H1 (cell line): ENCODE measurements at regions not wholly inside any gene's neighbourhood (a gene's known extent, or its start where the extent isn't known, plus 50 kb on each side); places are given as distances from the start of the nearest gene placed in this dataset.
"Not testable (repeated sequence)": the region's sequence is repeated elsewhere in the genome, so short reads cannot be mapped to it uniquely, and the experiment has no call there.

Source experiments
- CTCF ChIA-PET: fragments of 300-600 bp; sonication (Branson Sonifier 250); formaldehyde crosslinking; loops from one replicate; lab custom pipeline; 2021; ENCODE audit not compliant: partially characterized antibody; lab: Charles Lee
- POLR2A ChIA-PET: fragments of 300-600 bp; sonication (Branson Sonifier 250); formaldehyde crosslinking; loops from one replicate; lab custom pipeline; 2021; ENCODE audit warnings: inconsistent platforms; ENCODE audit not compliant: partially characterized antibody; lab: Charles Lee
- DNase-seq, 2 experiments: peaks; one replicate each; pipeline versions ENCODE4 v3.0.0 to v3.0.0-alpha.2; 2010 to 2022; ENCODE audit warnings: low spot score in 2 of 2, low read depth in 1 of 2, mixed read lengths in 1 of 2
- FAIRE-seq: peaks from 2 replicates; lab custom pipeline; 2011; peaks lifted over from hg19 to GRCh38; lab: Jason Lieb, UNC
- H2AFZ ChIP-seq: 2 replicates; pipeline ENCODE4 v1.8.1; 2012; ENCODE audit warnings: low read length, inconsistent platforms
- H2AK5ac ChIP-seq: 2 replicates; pipeline ENCODE4 v1.6.1; 2013; ENCODE audit warnings: low read depth, low read length
- H2BK120ac ChIP-seq: replicated peaks from 2 replicates; pipeline ENCODE3; 2013; ENCODE audit warnings: low read depth, low read length, inconsistent platforms
- H2BK12ac ChIP-seq: 2 replicates; pipeline ENCODE4 v1.6.1; 2013; ENCODE audit warnings: low read depth, low read length
- H2BK15ac ChIP-seq: 2 replicates; pipeline ENCODE4 v1.6.1; 2013; ENCODE audit warnings: low read length
- H2BK20ac ChIP-seq: 2 replicates; pipeline ENCODE4 v1.6.1; 2013; ENCODE audit warnings: low read length
- H2BK5ac ChIP-seq: 2 replicates; pipeline ENCODE4 v1.6.1; 2013; ENCODE audit warnings: low read depth, low read length
- H3K14ac ChIP-seq: 2 replicates; pipeline ENCODE4 v1.6.1; 2013; ENCODE audit warnings: inconsistent platforms; ENCODE audit not compliant: insufficient read length
- H3K18ac ChIP-seq: 2 replicates; pipeline ENCODE4 v1.6.1; 2013; ENCODE audit warnings: low read length; ENCODE audit errors: extremely low read depth
- H3K23ac ChIP-seq: 2 replicates; pipeline ENCODE4 v1.6.1; 2013; ENCODE audit warnings: inconsistent platforms; ENCODE audit not compliant: insufficient read length
- H3K23me2 ChIP-seq: 2 replicates; pipeline ENCODE4 v1.6.1; 2013; ENCODE audit warnings: low read depth, low read length
- H3K27ac ChIP-seq: 2 replicates; pipeline ENCODE4 v1.6.1; 2011; ENCODE audit warnings: low read depth, low read length, inconsistent platforms
- H3K27me3 ChIP-seq, 4 experiments: replicated peaks in 1 of 4; 1 replicate in 1 of 4; 2 replicates in 3 of 4; pipeline versions ENCODE4 v1.6.1 to v1.8.1; 2011 to 2013; ENCODE audit warnings: low read length in 3 of 4, mild to moderate bottlenecking in 3 of 4, inconsistent platforms in 2 of 4, mixed read lengths in 2 of 4, moderate library complexity in 1 of 4; ENCODE audit not compliant: control insufficient read depth in 3 of 4, insufficient read depth in 3 of 4; ENCODE audit errors: extremely low read depth in 1 of 4
- H3K36me3 ChIP-seq, 4 experiments: 2 replicates each; pipeline versions ENCODE4 v1.6.1 to v1.8.1; 2011 to 2013; ENCODE audit warnings: mild to moderate bottlenecking in 4 of 4, low read length in 3 of 4, moderate library complexity in 2 of 4, control low read depth in 1 of 4, inconsistent platforms in 1 of 4; ENCODE audit not compliant: insufficient read depth in 4 of 4, control insufficient read depth in 2 of 4
- H3K4ac ChIP-seq: replicated peaks from 2 replicates; pipeline ENCODE3; 2013; ENCODE audit warnings: low read length, low read depth, mixed read lengths, inconsistent platforms; ENCODE audit not compliant: insufficient read length
- H3K4me1 ChIP-seq, 4 experiments: replicated peaks in 1 of 4; 1 replicate in 1 of 4; 2 replicates in 3 of 4; pipeline versions ENCODE4 v1.6.1 to v1.8.1; 2011 to 2013; ENCODE audit warnings: low read length in 3 of 4, inconsistent platforms in 2 of 4, mixed read lengths in 1 of 4; ENCODE audit not compliant: insufficient read depth in 4 of 4, control insufficient read depth in 3 of 4
- H3K4me2 ChIP-seq, 2 experiments: 2 replicates each; pipeline versions ENCODE4 v1.6.1 to v1.8.1; 2011 to 2013; ENCODE audit warnings: low read depth in 2 of 2, low read length in 2 of 2, control low read depth in 1 of 2, inconsistent platforms in 1 of 2, mild to moderate bottlenecking in 1 of 2; ENCODE audit not compliant: insufficient read depth in 1 of 2
- H3K4me3 ChIP-seq, 4 experiments: fragments of 200-600, 300-600 bp in 1 of 4; sonication (generic), shearing (Covaris generic), sonication (Bioruptor Twin) in 1 of 4; 2 replicates each; pipeline versions ENCODE4 v1.5.1 to v1.8.1; 2011 to 2016; ENCODE audit warnings: low read length in 4 of 4, low read depth in 3 of 4, control low read depth in 2 of 4, inconsistent platforms in 2 of 4, mild to moderate bottlenecking in 2 of 4, mixed read lengths in 1 of 4, moderate library complexity in 1 of 4; ENCODE audit not compliant: insufficient read depth in 2 of 4; ENCODE audit errors: extremely low read depth in 1 of 4
- H3K56ac ChIP-seq: replicated peaks from 2 replicates; pipeline ENCODE3; 2013; ENCODE audit warnings: low read depth, mild to moderate bottlenecking, mixed read lengths, low read length, inconsistent platforms; ENCODE audit not compliant: insufficient read length
- H3K79me1 ChIP-seq: 2 replicates; pipeline ENCODE4 v1.6.1; 2013; ENCODE audit warnings: low read depth, low read length, control low read depth
- H3K79me2 ChIP-seq, 2 experiments: 2 replicates each; pipeline versions ENCODE4 v1.6.1 to v1.8.1; 2012 to 2013; ENCODE audit warnings: low read length in 2 of 2, mild to moderate bottlenecking in 2 of 2, inconsistent platforms in 1 of 2; ENCODE audit not compliant: insufficient read depth in 2 of 2, control insufficient read depth in 1 of 2
- H3K9ac ChIP-seq, 4 experiments: replicated peaks in 1 of 4; 1 replicate in 1 of 4; 2 replicates in 3 of 4; pipeline versions ENCODE4 v1.6.1 to v1.8.1; 2011 to 2013; ENCODE audit warnings: low read depth in 3 of 4, low read length in 3 of 4, control low read depth in 2 of 4, mild to moderate bottlenecking in 2 of 4, moderate library complexity in 2 of 4, inconsistent platforms in 1 of 4; ENCODE audit errors: extremely low read depth in 1 of 4
- H3K9me3 ChIP-seq, 2 experiments: 2 replicates each; pipeline versions ENCODE4 v1.6.1 to v1.8.1; 2012 to 2013; ENCODE audit warnings: mild to moderate bottlenecking in 2 of 2, moderate library complexity in 2 of 2, control low read depth in 1 of 2, inconsistent platforms in 1 of 2, low read depth in 1 of 2, low read length in 1 of 2, mixed read lengths in 1 of 2; ENCODE audit not compliant: insufficient read depth in 2 of 2
- H4K20me1 ChIP-seq, 2 experiments: replicated peaks in 1 of 2; 2 replicates each; pipeline versions ENCODE3 to v1.8.1; 2011 to 2013; ENCODE audit warnings: inconsistent platforms in 2 of 2, low read length in 2 of 2, mild to moderate bottlenecking in 1 of 2; ENCODE audit not compliant: insufficient read depth in 2 of 2, control insufficient read depth in 1 of 2
- H4K5ac ChIP-seq: 2 replicates; pipeline ENCODE4 v1.6.1; 2013; ENCODE audit warnings: low read length, low read depth, mixed read lengths, inconsistent platforms; ENCODE audit not compliant: insufficient read length
- H4K8ac ChIP-seq: 2 replicates; pipeline ENCODE4 v1.8.0; 2013; ENCODE audit warnings: mild to moderate bottlenecking, moderate library complexity, low read length, inconsistent platforms; ENCODE audit not compliant: insufficient read depth; ENCODE audit errors: extremely low read depth
- H4K91ac ChIP-seq: replicated peaks from 2 replicates; pipeline ENCODE3; 2013; ENCODE audit warnings: low read length, mixed read lengths, inconsistent platforms; ENCODE audit not compliant: insufficient read length
- WGBS, 2 experiments: shearing (Covaris generic) in 1 of 2; methylation state at CpG; one replicate each; pipeline versions ENCODE4 v1.1.6 to v1.1.7; 2013 to 2015; ENCODE audit warnings: low lambda C conversion rate in 2 of 2, mixed read lengths in 2 of 2, inconsistent platforms in 1 of 2, low coverage in 1 of 2, missing lambda C conversion rate in 1 of 2; ENCODE audit not compliant: insufficient replicate concordance in 2 of 2, insufficient coverage in 1 of 2, insufficient read length in 1 of 2; ENCODE audit errors: extremely low coverage in 1 of 2, missing lambda C conversion rate in 1 of 2; 5-methylcytosine and 5-hydroxymethylcytosine counted together

DNA sequence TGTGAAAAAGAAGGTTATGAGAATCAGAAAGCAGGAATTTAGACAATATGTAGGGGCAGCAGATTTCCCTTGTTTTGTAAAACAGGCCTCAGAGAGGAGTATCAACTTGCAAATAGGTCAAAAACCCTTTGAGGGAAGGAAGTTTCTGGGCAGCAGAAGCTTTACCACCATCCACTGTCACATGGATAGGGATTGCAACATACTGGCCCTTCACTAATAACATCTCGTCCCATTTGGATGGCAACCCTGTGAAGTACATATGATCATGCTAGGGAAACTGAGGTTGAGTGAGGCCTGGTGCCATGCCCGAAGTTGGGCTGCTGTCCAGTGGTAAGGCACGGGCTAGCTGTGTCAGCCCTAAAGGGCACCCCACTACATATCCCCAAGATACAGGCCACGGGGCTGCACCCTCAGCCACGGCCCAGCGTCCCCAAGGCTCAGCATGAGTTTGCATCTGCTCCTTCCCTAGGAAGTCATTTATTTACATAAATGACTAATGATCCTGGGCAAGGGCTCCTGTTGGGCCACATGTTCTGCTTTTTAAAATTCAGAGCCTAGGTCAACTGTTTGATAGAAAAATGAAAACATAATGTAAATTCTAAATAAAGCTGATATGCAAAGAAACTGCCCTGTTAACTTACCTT is 310.4 kb upstream of the PLGLB1 start:
- H3K79me1 ChIP-seq, DNase-seq, H3K4me3 ChIP-seq, H2AK5ac ChIP-seq, H2BK5ac ChIP-seq, H4K5ac ChIP-seq, H3K27me3 ChIP-seq, H2BK12ac ChIP-seq, H4K91ac ChIP-seq, H3K4ac ChIP-seq, H2AFZ ChIP-seq, H3K23ac ChIP-seq, POLR2A ChIA-PET, H2BK20ac ChIP-seq, H3K9ac ChIP-seq, H2BK120ac ChIP-seq, H3K23me2 ChIP-seq, H3K4me1 ChIP-seq, H3K36me3 ChIP-seq, H3K4me2 ChIP-seq, H2BK15ac ChIP-seq, H4K20me1 ChIP-seq, CTCF ChIA-PET, H3K56ac ChIP-seq, H3K18ac ChIP-seq, H3K79me2 ChIP-seq, H4K8ac ChIP-seq, H3K27ac ChIP-seq, FAIRE-seq, H3K9me3 ChIP-seq, H3K14ac ChIP-seq: not testable (repeated sequence)
- 100% methylated on average over 1 of the region's 6 CpGs; no CpG with 5 or more reads in 1 of the 2 experiments for WGBS, 2 experiments

DNA sequence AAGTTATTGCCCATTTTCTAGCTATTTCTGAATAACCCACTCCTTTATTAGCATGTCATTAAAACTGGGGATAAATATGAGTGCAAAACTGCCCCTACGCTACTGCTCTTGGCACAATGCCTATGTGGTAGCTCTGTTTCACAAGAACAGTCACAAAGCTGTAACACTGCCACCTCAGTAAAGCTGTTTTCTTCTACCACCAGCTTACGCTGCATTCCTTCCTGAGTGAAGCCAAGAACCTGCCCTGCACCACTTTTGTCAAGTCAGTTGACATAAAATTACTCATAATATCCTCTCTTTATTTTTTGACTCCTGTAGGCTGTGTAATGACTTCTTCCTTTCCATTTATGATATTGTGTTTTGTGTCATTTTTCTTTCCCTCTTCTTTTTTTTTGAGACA is 313.2 kb upstream of the PLGLB1 start:
- H3K36me3 ChIP-seq, H3K56ac ChIP-seq, H3K4ac ChIP-seq, H3K27me3 ChIP-seq, POLR2A ChIA-PET, H3K79me1 ChIP-seq, H3K23me2 ChIP-seq, H3K4me3 ChIP-seq, H3K9me3 ChIP-seq, H2BK12ac ChIP-seq, H3K27ac ChIP-seq, CTCF ChIA-PET, DNase-seq, FAIRE-seq, H4K91ac ChIP-seq, H2BK5ac ChIP-seq, H2BK20ac ChIP-seq, H3K79me2 ChIP-seq, H3K9ac ChIP-seq, H2BK120ac ChIP-seq, H2BK15ac ChIP-seq, H4K5ac ChIP-seq, H3K23ac ChIP-seq, H4K8ac ChIP-seq, H2AK5ac ChIP-seq, H2AFZ ChIP-seq, H3K14ac ChIP-seq, H3K18ac ChIP-seq, H4K20me1 ChIP-seq, H3K4me2 ChIP-seq, H3K4me1 ChIP-seq: not testable (repeated sequence)
- 88% methylated on average over 2 of the region's 2 CpGs; no CpG with 5 or more reads in 1 of the 2 experiments for WGBS, 2 experiments
